NT2/D1 (cell line): ENCODE measurements at regions not wholly inside any gene's neighbourhood (a gene's known extent, or its start where the extent isn't known, plus 50 kb on each side); places are given as distances from the start of the nearest gene placed in this dataset.

Source experiments
- DNase-seq: peaks from one replicate; pipeline ENCODE4 v3.0.0-alpha.2; 2011; ENCODE audit warnings: low read depth, low spot score
- H3K27me3 ChIP-seq: 2 replicates; pipeline ENCODE4 v1.6.0; 2011; ENCODE audit warnings: mild to moderate bottlenecking; ENCODE audit not compliant: insufficient read length, insufficient read depth
- H3K36me3 ChIP-seq: 2 replicates; pipeline ENCODE4 v1.6.1; 2011; ENCODE audit warnings: mild to moderate bottlenecking, low read length, mixed read lengths; ENCODE audit not compliant: insufficient read depth, insufficient read length
- H3K4me1 ChIP-seq: 2 replicates; pipeline ENCODE4 v1.5.1; 2011; ENCODE audit not compliant: insufficient read depth, insufficient read length
- H3K4me3 ChIP-seq: 2 replicates; pipeline ENCODE4 v1.5.1; 2011; ENCODE audit warnings: low read depth; ENCODE audit not compliant: insufficient read length
- H3K9ac ChIP-seq: 2 replicates; pipeline ENCODE4 v1.6.0; 2011; ENCODE audit warnings: low read depth; ENCODE audit not compliant: insufficient read length
- H3K9me3 ChIP-seq: 2 replicates; pipeline ENCODE4 v1.5.1; 2011; ENCODE audit warnings: mild to moderate bottlenecking, low read length; ENCODE audit not compliant: insufficient read depth
- SUZ12 ChIP-seq: IDR thresholded peaks from 2 replicates; pipeline ENCODE4 v1.6.1; 2011; ENCODE audit not compliant: insufficient read length, insufficient read depth; ENCODE audit errors: extremely low read depth
- YY1 ChIP-seq: IDR thresholded peaks from 2 replicates; pipeline ENCODE4 v1.6.1; 2011; ENCODE audit not compliant: insufficient read length, insufficient read depth
- ZNF274 ChIP-seq: IDR thresholded peaks from 2 replicates; pipeline ENCODE4 v1.6.1; 2011; ENCODE audit warnings: mild to moderate bottlenecking, low read depth, low read length

DNA sequence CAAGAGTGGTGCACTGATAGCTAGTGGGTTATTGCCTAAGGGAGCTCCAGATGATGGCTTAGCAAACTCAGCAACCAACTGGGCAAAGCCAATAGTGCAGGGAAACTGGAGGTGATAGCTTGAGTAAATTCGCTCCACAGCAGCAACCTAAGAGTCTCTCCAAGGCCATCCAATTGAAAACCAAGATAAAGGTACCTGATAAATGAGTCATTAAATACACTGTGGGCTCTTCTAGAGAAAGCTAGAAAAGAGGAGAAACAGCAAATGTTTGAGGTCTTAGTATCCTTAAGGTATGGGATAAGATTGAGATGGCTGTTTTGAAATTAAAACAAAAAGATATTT is 197.8 kb upstream of the ERBB4 start:
- Histone ChIP-seq H3K4me3 (no peak overlapping the region), H3K36me3 (no peaks in the 10 kb centered on the region), H3K4me1 (no peaks in the 10 kb centered on the region), H3K9ac (no peak overlapping the region), H3K27me3 (no peaks in the 10 kb centered on the region), H3K9me3 (no peaks in the 10 kb centered on the region)
- TF ChIP-seq YY1 (no peak), ZNF274 (no peak), SUZ12 (no peak)
- DNase-seq = no peak

DNA sequence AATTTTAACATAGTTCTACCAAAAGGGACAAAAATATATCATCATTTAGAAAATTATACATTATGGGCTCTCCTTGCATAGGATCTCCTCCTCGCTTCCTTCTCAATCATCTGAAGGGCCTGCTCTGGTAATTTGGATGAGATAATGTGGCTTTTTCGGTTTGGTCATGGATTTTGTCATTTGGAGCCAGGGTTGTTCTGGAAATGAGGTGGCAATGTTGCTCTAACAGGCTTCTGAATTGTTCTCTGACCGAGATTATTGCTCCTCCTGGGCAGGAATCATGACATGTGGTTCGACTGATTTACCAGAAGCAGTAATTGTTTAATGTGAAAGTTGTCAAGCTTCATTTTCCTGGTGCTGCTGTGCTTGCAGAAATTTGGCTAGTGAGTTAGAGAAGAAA is 194.7 kb upstream of the ERBB4 start:
- H3K4me1 ChIP-seq = no peaks in the 10 kb centered on the region
- TF ChIP-seq ZNF274 (no peak), YY1 (no peak), SUZ12 (no peak)
- no peaks in the 10 kb centered on the region for H3K9me3 ChIP-seq
- H3K36me3 ChIP-seq = no peaks in the 10 kb centered on the region
- no peak for DNase-seq
- H3K27me3 ChIP-seq = no peaks in the 10 kb centered on the region
- H3K4me3 ChIP-seq = no peak overlapping the region
- no peak overlapping the region for H3K9ac ChIP-seq

DNA sequence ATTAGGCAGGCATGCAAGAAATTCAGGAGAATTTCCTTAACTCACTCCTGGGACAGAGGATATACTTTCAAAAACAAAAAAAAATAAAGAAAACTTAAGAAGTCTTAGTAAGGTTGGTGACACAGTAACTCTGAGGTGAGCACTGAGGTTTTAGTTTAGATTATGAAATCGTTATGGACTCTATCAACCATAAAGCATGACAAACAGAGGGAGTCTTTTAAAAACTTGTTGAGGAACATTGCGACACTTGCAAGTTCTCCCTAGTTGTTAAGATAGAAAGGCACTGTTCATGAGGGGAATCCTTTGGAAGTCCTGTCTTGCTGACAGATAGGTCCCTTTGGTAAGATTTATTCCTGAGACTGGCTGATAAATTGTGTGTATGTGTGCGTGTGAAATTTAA is 194.3 kb upstream of the ERBB4 start:
- no peaks in the 10 kb centered on the region for H3K4me1 ChIP-seq
- TF ChIP-seq YY1 (no peak), ZNF274 (no peak)
- no peak overlapping the region for H3K4me3 ChIP-seq
- H3K27me3 ChIP-seq = no peaks in the 10 kb centered on the region
- no peak overlapping the region for H3K9ac ChIP-seq
- no peak for DNase-seq
- H3K36me3 ChIP-seq = no peaks in the 10 kb centered on the region
- no peaks in the 10 kb centered on the region for H3K9me3 ChIP-seq

DNA sequence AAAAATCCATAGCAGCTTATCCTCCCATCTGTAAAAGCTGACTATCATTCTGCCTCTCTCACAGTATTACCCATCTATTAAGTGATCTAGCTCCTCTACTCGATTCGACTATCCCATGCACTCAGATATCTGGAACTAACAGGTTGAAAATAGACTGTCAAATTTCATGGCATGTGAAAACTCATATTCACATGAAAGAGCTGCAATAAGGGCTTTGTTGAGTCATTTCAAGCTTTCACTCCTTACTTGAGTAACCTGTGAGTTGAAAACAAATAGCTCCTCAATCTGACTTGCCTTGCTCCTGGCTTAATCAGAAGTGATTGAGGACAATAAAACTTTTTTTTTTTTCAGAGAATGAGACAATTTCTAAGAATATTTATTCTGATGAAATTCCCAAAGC is 192.4 kb upstream of the ERBB4 start:
- no peak overlapping the region for H3K9ac ChIP-seq
- H3K4me1 ChIP-seq = no peaks in the 10 kb centered on the region
- no peaks in the 10 kb centered on the region for H3K27me3 ChIP-seq
- H3K36me3 ChIP-seq = no peaks in the 10 kb centered on the region
- DNase-seq = no peak
- no peak overlapping the region for H3K4me3 ChIP-seq
- no peak for TF ChIP-seq ZNF274
- TF ChIP-seq SUZ12 = no peak
- no peak for TF ChIP-seq YY1
- no peaks in the 10 kb centered on the region for H3K9me3 ChIP-seq

- TF ChIP-seq ZNF274 = no peak
- TF ChIP-seq YY1 = no peak
- TF ChIP-seq SUZ12 = no peak
- H3K27me3 ChIP-seq = no peaks in the 10 kb centered on the region
- H3K36me3 ChIP-seq = no peaks in the 10 kb centered on the region
- no peak overlapping the region for H3K9ac ChIP-seq
- no peak overlapping the region for H3K4me3 ChIP-seq
- no peaks in the 10 kb centered on the region for H3K9me3 ChIP-seq
- DNase-seq = no peak
- no peaks in the 10 kb centered on the region for H3K4me1 ChIP-seq
Observed at GRCh38 chr2:212728717-212729116, 190.1 kb upstream of the ERBB4 start.

GRCh38 chr2:212727751-212728150 is 189.1 kb upstream of the ERBB4 start:
- no peak overlapping the region for H3K4me3 ChIP-seq
- H3K4me1 ChIP-seq = no peaks in the 10 kb centered on the region
- H3K27me3 ChIP-seq = no peaks in the 10 kb centered on the region
- TF ChIP-seq ZNF274 (no peak), SUZ12 (no peak), YY1 (no peak)
- DNase-seq = no peak
- H3K9ac ChIP-seq = no peak overlapping the region
- H3K36me3 ChIP-seq = no peaks in the 10 kb centered on the region
- H3K9me3 ChIP-seq = no peaks in the 10 kb centered on the region

GRCh38 chr2:212726403-212726802 is 187.8 kb upstream of the ERBB4 start:
- H3K27me3 ChIP-seq = no peaks in the 10 kb centered on the region
- TF ChIP-seq SUZ12 (no peak), YY1 (no peak), ZNF274 (no peak)
- H3K4me1 ChIP-seq = no peaks in the 10 kb centered on the region
- peaks cover 10% of the 10 kb centered on the region; the same call in 1 of the 2 replicates for H3K9me3 ChIP-seq
- H3K9ac ChIP-seq = no peak overlapping the region
- no peaks in the 10 kb centered on the region for H3K36me3 ChIP-seq
- DNase-seq = no peak
- no peak overlapping the region for H3K4me3 ChIP-seq

GRCh38 chr2:212725180-212725579 is 186.6 kb upstream of the ERBB4 start:
- H3K9ac ChIP-seq = no peak overlapping the region

More at GRCh38 chr2:212725180-212725579, 186.6 kb upstream of the ERBB4 start:
- no peaks in the 10 kb centered on the region for H3K36me3 ChIP-seq
- no peaks in the 10 kb centered on the region for H3K4me1 ChIP-seq
- no peak for DNase-seq
- H3K27me3 ChIP-seq = no peaks in the 10 kb centered on the region
- TF ChIP-seq YY1 (no peak), ZNF274 (no peak), SUZ12 (no peak)
- H3K9me3 ChIP-seq = peaks cover 22% of the 10 kb centered on the region; the same call in 1 of the 2 replicates
- H3K4me3 ChIP-seq = no peak overlapping the region
